PC-9 (cell line): ENCODE measurements at regions not wholly inside any gene's neighbourhood (a gene's known extent, or its start where the extent isn't known, plus 50 kb on each side); places are given as distances from the start of the nearest gene placed in this dataset.

Experiments
- CTCF ChIP-seq: fragments of 200-600 bp; sonication (generic); conservative IDR thresholded peaks from 2 replicates; pipeline ENCODE4 v1.6.1; 2017; ENCODE audit warnings: mixed run types, antibody characterized with exemption, mild to moderate bottlenecking, moderate library complexity
- EZH2 ChIP-seq: fragments of 200-600 bp; sonication (generic); IDR thresholded peaks from 2 replicates; pipeline ENCODE4 v1.8.0; 2017; ENCODE audit warnings: antibody characterized with exemption, low read depth

- TF ChIP-seq CTCF (no peak), EZH2 (no peak)
Measured at GRCh38 chr9:1461812-1462211, 411.7 kb downstream of the DMRT2 start.
